Heart right ventricle (tissue), 16 donors: ENCODE measurements at regions not wholly inside any gene's neighbourhood (a gene's known extent, or its start where the extent isn't known, plus 50 kb on each side); places are given as distances from the start of the nearest gene placed in this dataset.
A peak's percentile ranks its signal among the peaks of the same experiment; 100 is the strongest.

ENCODE experiments used
- ATAC-seq, 8 donors: fragments of 200-7000 bp; cut with Tn5 transposase; one replicate each; pipeline ENCODE4 v1.9.1; 2020; ENCODE audit warnings: mild to moderate bottlenecking in 8 of 8, moderate library complexity in 8 of 8, moderate number of reproducible peaks in 1 of 8
- DNase-seq, 2 donors: peaks; one replicate each; pipeline ENCODE4 v3.0.0-alpha.2; 2020
- H3K27ac ChIP-seq, 10 donors: fragments of 200-600 bp; sonication (generic) in 2 of 10; one replicate each; pipeline versions ENCODE4 v1.5.0 to v1.8.0; 2020 to 2022; ENCODE audit warnings: mild to moderate bottlenecking in 3 of 10
- H3K27me3 ChIP-seq, 7 donors: fragments of 200-600 bp; one replicate each; pipeline ENCODE4 v1.8.0; 2021 to 2022; ENCODE audit warnings: mild to moderate bottlenecking in 2 of 7
- H3K36me3 ChIP-seq, 9 donors: fragments of 200-600 bp; sonication (generic) in 1 of 9; one replicate each; pipeline versions ENCODE4 v1.5.0 to v1.8.0; 2020 to 2022; ENCODE audit warnings: mild to moderate bottlenecking in 2 of 9
- H3K4me1 ChIP-seq, 9 donors: fragments of 200-600 bp; sonication (generic) in 1 of 9; one replicate each; pipeline versions ENCODE4 v1.5.0 to v1.8.0; 2020 to 2022; ENCODE audit warnings: mild to moderate bottlenecking in 4 of 9
- H3K4me3 ChIP-seq, 10 donors: fragments of 200-600 bp; sonication (generic) in 2 of 10; one replicate each; pipeline versions ENCODE4 v1.5.0 to v1.8.0; 2020 to 2022; ENCODE audit warnings: mild to moderate bottlenecking in 7 of 10, moderate library complexity in 2 of 10
- H3K9me3 ChIP-seq, 11 donors: fragments of 200-600 bp in 10 of 11; sonication (generic) in 2 of 11; one replicate each; pipeline versions ENCODE4 v1.5.0 to v1.8.0; 2013 to 2022; ENCODE audit warnings: mild to moderate bottlenecking in 2 of 11, control low read depth in 1 of 11, moderate library complexity in 1 of 11
- WGBS, 2 donors: extraction: QIAGEN DNeasy Blood & Tissue Kit; methylation state at CpG; one replicate each; pipeline ENCODE4 v1.1.7; 2013; ENCODE audit warnings: inconsistent platforms in 1 of 2; 5-methylcytosine and 5-hydroxymethylcytosine counted together
- intact Hi-C, 10 donors: fragments of 100-400 bp; cut with DNase I; formaldehyde crosslinking; loops; one replicate each; pipeline versions ENCODE4 v1.11.1 to v1.14.2; 2022
- TF ChIP-seq, protein P1 (sequence below), 9 donors: fragments of 200-600 bp; sonication (generic) in 2 of 9; IDR thresholded peaks; one replicate each; pipeline versions ENCODE4 v1.5.0 to v1.8.0; 2021 to 2022; ENCODE audit warnings: antibody characterized with exemption in 9 of 9, mild to moderate bottlenecking in 5 of 9, moderate library complexity in 1 of 9
- donor health status: Arrhythmogenic right ventricular cardiomyopathy.
- donor health status: ischemic (EF 13 %, LVEDD 7.1; RV severe dilation, severe dysfunction).
- donor health status: healthy with polysubstance abuse.
- donor health status: DM: no; HTN: yes; CAD: no.
- donor health status: DM: no; HTN: no; CAD: no.
- donor health status: ischemic (EF 25% LVEDD 6.9; RV normal size, moderate dysfunction).
- donor health status: ischemic (EF 25% LVEDD 5.7; RV mildly dilated, moderate dysfunction).
- donor health status: healthy.
- donor health status: DM: yes; HTN: yes; CAD: no.
- donor health status: Ischemic cardiomyopathy.
- donor health status: ischemic (EF 35%, LVEDD 5.7; RV mildly dilated, moderate dysfunction).
- donor health status: nonischemic (EF 11% LVEDD 7.7; RV severe dilation, severe dysfunction).
- donor health status: DM: yes; HTN: yes; CAD: no.
- donor health status: PGD.
- donor health status: ischemic (EF 29% LVEDD 5.4; RV normal size, mild dysfunction).
- donor health status: nonischemic (EF 23%, LVEDD 6.1; RV moderate dilation, normal function).

DNA sequence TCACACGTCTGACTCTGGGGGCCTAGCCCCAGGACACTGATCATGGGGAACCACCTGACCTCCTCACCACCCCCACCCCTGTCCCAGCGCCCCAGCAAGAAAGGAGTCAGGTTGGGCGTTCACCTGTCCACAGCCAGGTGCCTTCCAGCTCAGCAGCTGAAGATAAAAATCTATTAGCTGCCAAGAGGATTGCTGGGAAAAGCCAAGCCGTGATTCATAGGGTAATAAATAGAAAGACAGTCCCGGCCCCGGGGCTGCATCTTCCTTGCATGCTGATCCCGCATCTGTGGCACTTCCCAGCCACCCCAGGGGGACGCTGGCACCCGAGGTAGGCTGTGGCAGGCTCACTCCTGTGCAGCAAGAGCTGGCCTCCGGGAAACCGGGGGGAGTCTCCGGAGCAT is 70.2 kb upstream of the NCOR2 start:
- H3K27me3 ChIP-seq = no peaks in the 10 kb centered on the region
- H3K9me3 ChIP-seq = peaks cover 0 to 13% (median 0%) of the 10 kb centered on the region in 11 donors
- H3K36me3 ChIP-seq = no peaks in the 10 kb centered on the region
- H3K4me1 ChIP-seq = peaks cover 0 to 39% (median 4%) of the 10 kb centered on the region in 9 donors
- H3K4me3 ChIP-seq = no peak overlapping the region
- TF ChIP-seq, protein P1, sequence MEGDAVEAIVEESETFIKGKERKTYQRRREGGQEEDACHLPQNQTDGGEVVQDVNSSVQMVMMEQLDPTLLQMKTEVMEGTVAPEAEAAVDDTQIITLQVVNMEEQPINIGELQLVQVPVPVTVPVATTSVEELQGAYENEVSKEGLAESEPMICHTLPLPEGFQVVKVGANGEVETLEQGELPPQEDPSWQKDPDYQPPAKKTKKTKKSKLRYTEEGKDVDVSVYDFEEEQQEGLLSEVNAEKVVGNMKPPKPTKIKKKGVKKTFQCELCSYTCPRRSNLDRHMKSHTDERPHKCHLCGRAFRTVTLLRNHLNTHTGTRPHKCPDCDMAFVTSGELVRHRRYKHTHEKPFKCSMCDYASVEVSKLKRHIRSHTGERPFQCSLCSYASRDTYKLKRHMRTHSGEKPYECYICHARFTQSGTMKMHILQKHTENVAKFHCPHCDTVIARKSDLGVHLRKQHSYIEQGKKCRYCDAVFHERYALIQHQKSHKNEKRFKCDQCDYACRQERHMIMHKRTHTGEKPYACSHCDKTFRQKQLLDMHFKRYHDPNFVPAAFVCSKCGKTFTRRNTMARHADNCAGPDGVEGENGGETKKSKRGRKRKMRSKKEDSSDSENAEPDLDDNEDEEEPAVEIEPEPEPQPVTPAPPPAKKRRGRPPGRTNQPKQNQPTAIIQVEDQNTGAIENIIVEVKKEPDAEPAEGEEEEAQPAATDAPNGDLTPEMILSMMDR (IDR thresholded peaks at IDR 0.05) = no peak
- H3K27ac ChIP-seq = no peak overlapping the region
- ATAC-seq (no peak), DNase-seq (no peak)
- intact Hi-C loops = no loop called here
- WGBS, 2 donors = 74 to 80% methylated on average over 12 of the region's 12 CpGs

- no peaks in the 10 kb centered on the region for H3K36me3 ChIP-seq
- intact Hi-C loops = no loop called here
- ATAC-seq (no peak), DNase-seq (no peak)
- no peaks in the 10 kb centered on the region for H3K27me3 ChIP-seq
- 79 to 92% methylated on average over 4 of the region's 4 CpGs for WGBS, 2 donors
- no peak overlapping the region for H3K27ac ChIP-seq
- peaks cover 0 to 13% (median 0%) of the 10 kb centered on the region in 11 donors for H3K9me3 ChIP-seq
- TF ChIP-seq, protein P1 (IDR thresholded peaks at IDR 0.05) = no peak
- no peak overlapping the region for H3K4me3 ChIP-seq
- H3K4me1 ChIP-seq = peaks cover 0 to 43% (median 4%) of the 10 kb centered on the region in 9 donors
These were observed 69.8 kb upstream of the NCOR2 start for GRCh38 chr12:124637163-124637562.

DNA sequence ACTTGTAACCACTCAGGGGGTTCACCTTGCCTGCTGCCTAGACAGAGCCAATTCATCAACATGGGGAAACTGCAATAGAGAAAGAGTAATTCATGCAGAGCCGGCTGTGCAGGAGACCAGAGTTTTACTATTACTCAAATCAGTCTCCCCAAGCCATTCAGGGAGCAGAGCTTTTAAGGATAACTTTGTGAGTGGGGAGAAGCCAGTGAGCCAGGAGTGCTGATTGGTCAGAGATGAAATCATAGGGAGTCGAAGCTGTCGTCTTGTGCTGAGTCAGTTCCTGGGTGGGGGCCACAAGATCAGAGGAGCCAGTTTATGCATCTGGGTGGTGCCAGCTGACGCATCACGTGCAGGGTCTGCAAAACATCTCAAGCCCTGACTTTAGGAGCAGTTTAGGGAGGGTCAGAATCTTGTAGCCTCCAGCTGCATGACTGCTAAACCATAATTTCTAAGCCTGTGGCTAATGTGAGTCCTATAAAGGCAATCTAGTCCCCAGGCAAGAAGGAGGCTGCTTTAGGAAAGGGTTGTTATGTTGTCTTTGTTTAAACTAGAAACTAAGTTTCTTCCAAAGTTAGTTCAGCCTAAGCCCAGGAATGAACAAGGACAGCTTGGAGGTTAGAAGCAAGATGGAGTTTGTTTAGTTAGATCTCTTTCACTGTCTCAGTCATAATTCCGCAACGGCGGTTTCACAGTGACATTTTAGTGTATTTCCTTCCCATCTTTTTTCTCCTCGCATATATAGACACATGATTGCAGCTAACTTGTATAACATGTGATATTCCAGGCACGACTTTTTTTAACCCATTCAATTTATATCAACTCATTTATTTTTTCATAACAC is 68.9 kb upstream of the NCOR2 start:
- H3K4me1 ChIP-seq = peaks cover 0 to 43% (median 4%) of the 10 kb centered on the region in 9 donors
- H3K36me3 ChIP-seq = no peaks in the 10 kb centered on the region
- H3K9me3 ChIP-seq = peaks cover 0 to 13% (median 0%) of the 10 kb centered on the region in 11 donors
- no peak for ATAC-seq
- TF ChIP-seq, protein P1 (IDR thresholded peaks at IDR 0.05) = no peak
- WGBS, 2 donors = 39 to 65% methylated on average over 10 of the region's 10 CpGs
- H3K27ac ChIP-seq = peak overlapping the region in 1 of 10 donors; percentile 56
- H3K27me3 ChIP-seq = no peaks in the 10 kb centered on the region
- intact Hi-C loops = no loop called here
- no peak for DNase-seq
- H3K4me3 ChIP-seq = no peak overlapping the region

- ATAC-seq (no peak), DNase-seq (no peak)
- peak overlapping the region in 1 of 10 donors; percentile 56 for H3K27ac ChIP-seq
- H3K36me3 ChIP-seq = no peaks in the 10 kb centered on the region
- no peak overlapping the region for H3K4me3 ChIP-seq
- TF ChIP-seq, protein P1 (IDR thresholded peaks at IDR 0.05) = no peak
- peaks cover 0 to 42% (median 4%) of the 10 kb centered on the region in 9 donors for H3K4me1 ChIP-seq
- intact Hi-C loops = no loop called here
- peaks cover 0 to 12% (median 0%) of the 10 kb centered on the region in 11 donors for H3K9me3 ChIP-seq
- no peaks in the 10 kb centered on the region for H3K27me3 ChIP-seq
- WGBS, 2 donors = 91 to 94% methylated on average over 7 of the region's 7 CpGs
These were observed 67.9 kb upstream of the NCOR2 start for GRCh38 chr12:124635316-124635715.
